ENCODE measurements at regions not wholly inside any gene's neighbourhood (a gene's known extent, or its start where the extent isn't known, plus 50 kb on each side); places are given as distances from the start of the nearest gene placed in this dataset.

DNA sequence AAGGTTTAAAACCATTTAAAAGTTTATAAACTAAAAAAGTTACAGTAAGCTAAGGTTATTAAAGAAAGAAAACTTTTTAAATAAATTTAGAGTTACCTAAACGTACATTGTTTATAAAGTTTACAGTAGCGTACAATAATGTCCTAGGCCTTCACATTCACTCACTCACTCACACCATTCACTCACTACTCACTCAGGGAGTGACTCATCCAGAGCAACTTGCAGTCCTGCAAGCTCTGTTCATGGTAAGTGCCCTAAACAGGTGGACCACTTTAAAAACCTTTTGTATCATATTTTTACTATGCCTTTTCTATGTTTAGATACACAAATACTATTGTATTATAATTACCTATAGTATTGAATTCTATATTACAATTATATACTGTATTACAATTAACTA lies 190.8 kb upstream of the RASA1 start:
- in situ Hi-C loops (cut with MboI; ENCODE audit: low sequenced_read_pairs): no loop called here
- H3K36me3 ChIP-seq (replicated peaks): no peaks in the 10 kb centered on the region

DNA sequence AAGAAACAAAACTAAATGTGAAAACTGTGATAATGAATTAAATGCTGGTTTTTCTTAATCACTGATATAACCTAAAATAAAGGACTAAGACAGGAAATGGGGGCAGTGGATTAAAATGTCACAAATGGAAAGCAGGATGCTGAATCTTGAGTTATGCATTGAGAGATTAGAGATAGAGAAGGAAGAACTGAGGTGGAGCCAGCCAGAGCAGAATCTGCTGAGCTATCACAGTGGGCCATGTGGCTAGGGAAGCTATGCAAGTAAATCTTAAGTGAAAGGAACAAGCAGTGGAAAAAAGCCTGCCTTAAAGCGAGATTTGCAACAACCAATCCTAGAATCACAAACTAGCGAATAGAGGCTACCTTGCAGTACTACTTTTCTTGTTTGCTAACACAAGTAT lies 188.5 kb upstream of the RASA1 start:
- no peaks in the 10 kb centered on the region for H3K4me1 ChIP-seq

More for the DNA sequence above, 190.8 kb upstream of the RASA1 start:
- no peak for DNase-seq (ENCODE audit: low spot score in 2 of 2)
- Histone ChIP-seq H3K4me1 (no peaks in the 10 kb centered on the region), H3K9me3 (no peaks in the 10 kb centered on the region), H3K27me3 (ENCODE audit: low read depth) (no peaks in the 10 kb centered on the region), H3K4me3 (no peak overlapping the region)

DNA sequence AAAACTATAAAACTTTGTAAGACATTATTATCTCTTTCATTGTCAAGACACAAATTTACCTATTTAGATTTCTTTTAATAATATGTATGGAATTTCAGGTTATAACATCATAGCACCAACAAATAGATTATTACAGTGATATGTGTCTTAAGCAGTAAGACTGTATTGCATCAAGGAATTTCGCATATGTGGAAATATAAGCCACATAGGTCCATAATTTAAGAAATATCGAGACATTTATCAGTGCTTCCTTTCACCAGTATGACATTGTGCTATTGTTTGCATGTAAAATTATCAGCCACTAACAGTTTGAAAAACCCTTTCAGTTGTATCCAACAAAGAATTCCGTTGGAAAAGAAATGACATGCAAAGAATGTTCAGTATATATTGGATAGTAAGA lies 186.7 kb upstream of the RASA1 start:
- in situ Hi-C loops (cut with MboI; ENCODE audit: low sequenced_read_pairs): no loop called here
- Histone ChIP-seq H3K36me3 (replicated peaks) (no peaks in the 10 kb centered on the region), H3K27me3 (ENCODE audit: low read depth) (no peaks in the 10 kb centered on the region), H3K9me3 (no peaks in the 10 kb centered on the region), H3K4me3 (no peak overlapping the region), H3K4me1 (no peaks in the 10 kb centered on the region)
- DNase-seq (ENCODE audit: low spot score in 2 of 2): no peak

More for the DNA sequence above, 188.5 kb upstream of the RASA1 start:
- in situ Hi-C loops (cut with MboI; ENCODE audit: low sequenced_read_pairs): no loop called here
- H3K36me3 ChIP-seq (replicated peaks): no peaks in the 10 kb centered on the region
- H3K27me3 ChIP-seq (ENCODE audit: low read depth): no peaks in the 10 kb centered on the region
- H3K9me3 ChIP-seq: no peaks in the 10 kb centered on the region
- DNase-seq (ENCODE audit: low spot score in 2 of 2): no peak
- no peak overlapping the region for H3K4me3 ChIP-seq

DNA sequence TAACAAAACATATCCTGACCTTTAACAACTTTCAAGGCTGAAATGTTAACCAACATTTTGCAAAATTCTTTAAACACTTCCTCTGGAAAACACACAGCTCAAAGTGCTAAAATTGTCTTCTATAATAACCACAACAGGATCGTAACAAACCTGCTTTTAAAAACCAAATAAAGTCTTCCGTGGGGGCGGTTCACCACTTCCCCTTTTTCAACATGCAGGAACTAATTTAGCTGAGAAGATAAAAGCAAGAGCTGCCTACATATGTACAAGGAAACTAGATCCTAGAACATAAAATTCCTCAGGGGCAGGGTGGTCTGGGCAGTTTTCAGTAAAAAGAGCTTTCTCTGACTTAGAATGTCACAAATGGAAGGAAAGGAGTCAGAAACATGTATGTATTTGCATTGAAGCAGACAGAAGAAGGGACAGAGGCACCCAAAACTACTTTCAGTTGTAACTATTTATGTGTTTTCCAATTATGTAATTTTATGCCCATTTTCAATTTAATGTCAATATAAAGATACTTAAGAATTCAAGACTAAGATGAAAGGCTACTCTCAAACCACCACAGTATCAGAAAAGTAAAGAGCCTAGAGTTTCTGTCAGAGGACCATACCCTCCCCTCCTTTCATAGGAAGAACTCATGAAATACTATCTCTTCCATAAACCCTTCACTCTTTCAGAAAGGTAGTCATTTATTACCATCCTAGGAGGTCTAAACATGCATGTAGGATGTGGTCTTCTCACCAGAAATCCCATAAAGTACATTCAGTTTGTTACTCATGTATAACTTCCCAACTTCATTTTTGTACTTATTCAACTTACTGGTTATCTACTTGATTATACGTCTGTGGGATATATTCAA lies 185.9 kb upstream of the RASA1 start:
- Histone ChIP-seq H3K36me3 (replicated peaks) (no peaks in the 10 kb centered on the region), H3K9me3 (no peaks in the 10 kb centered on the region), H3K27me3 (ENCODE audit: low read depth) (no peaks in the 10 kb centered on the region), H3K4me1 (no peaks in the 10 kb centered on the region), H3K4me3 (no peak overlapping the region)
- DNase-seq (ENCODE audit: low spot score in 2 of 2): no peak
- in situ Hi-C loops (cut with MboI; ENCODE audit: low sequenced_read_pairs): no loop called here

DNA sequence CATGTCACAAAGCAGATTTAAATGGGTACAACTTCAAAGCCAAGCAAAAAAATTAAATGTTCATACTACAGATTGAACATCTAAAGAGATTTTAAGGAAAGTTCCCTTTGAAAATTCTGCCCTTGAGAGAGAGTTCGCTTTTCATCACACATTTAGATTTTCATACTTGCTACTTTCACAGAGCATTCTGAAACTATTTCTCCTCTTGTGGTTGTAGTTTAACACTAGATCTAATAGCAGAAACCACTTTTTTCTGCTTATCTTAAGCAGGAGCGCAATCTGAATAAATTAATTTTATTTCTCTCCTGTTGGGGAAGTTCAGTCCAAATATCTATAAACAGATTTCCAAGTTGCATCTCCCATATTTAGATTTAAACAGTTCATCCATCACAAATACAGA lies 173.3 kb upstream of the RASA1 start:
- Histone ChIP-seq H3K4me1 (no peaks in the 10 kb centered on the region), H3K9me3 (no peaks in the 10 kb centered on the region), H3K27me3 (ENCODE audit: low read depth) (no peaks in the 10 kb centered on the region), H3K36me3 (replicated peaks) (no peaks in the 10 kb centered on the region), H3K4me3 (no peak overlapping the region)
- in situ Hi-C loops (cut with MboI; ENCODE audit: low sequenced_read_pairs): no loop called here
- no peak for DNase-seq (ENCODE audit: low spot score in 2 of 2)

DNA sequence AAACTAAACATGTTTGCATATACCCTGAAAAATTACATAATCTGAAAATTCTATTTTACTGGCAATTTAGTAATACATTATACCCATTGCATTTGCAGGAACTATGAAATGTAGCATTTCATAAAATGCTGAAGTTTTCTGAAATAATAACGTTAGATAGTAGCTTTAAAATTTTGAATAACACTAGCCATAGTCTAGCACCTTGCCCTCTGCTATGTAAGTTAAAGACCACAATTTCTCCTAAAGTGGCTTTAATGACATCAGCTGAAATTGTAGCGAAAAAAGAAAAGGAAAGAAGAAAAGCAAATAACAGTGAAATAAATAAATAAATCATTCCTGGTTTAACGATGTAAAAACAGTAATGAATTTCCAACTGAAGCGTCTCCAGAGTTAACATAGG lies 172.8 kb upstream of the RASA1 start:
- in situ Hi-C loops (cut with MboI; ENCODE audit: low sequenced_read_pairs): no loop called here
- H3K36me3 ChIP-seq (replicated peaks): no peaks in the 10 kb centered on the region
- no peaks in the 10 kb centered on the region for H3K9me3 ChIP-seq
- no peak for DNase-seq (ENCODE audit: low spot score in 2 of 2)
- no peaks in the 10 kb centered on the region for H3K27me3 ChIP-seq (ENCODE audit: low read depth)
- H3K4me3 ChIP-seq: no peak overlapping the region
- H3K4me1 ChIP-seq: no peaks in the 10 kb centered on the region

DNA sequence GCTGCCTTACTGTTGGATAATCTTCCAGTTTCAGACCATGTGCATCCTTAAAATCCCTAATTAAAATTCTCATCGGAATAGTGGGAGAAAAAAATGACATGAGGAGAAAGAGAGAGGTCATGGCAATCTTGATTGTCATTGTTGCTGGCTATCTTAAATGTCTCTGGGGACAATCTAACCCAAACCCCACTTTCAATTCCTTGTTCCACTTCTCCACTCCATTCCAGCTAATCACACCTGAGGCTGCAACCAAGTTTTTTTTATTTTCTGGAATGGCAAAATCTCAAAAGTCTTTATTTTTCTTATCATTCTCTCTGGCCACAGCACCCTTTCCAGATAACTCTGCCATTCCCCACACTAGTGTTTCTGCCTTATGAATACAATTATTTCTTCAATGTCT lies 171.9 kb upstream of the RASA1 start:
- in situ Hi-C loops (cut with MboI; ENCODE audit: low sequenced_read_pairs): no loop called here

DNA sequence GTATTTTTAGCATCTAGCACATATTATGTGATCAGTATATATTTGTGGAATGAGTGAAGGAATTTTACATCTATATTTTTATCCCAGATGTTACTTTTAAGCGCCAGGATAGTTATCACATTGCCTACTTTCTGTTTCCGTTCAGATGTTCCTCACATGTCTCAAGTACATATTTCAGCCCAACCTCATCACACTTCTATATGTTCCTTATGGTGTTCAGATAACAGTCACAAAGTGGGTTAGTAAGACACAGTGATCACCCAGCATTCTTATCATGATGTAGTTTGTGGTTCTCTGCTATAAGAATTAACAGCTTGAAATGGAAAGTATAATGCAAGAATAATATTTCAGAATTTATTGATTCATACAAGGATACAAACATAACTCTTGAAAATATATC lies 170.0 kb upstream of the RASA1 start:
- Histone ChIP-seq H3K36me3 (replicated peaks) (no peaks in the 10 kb centered on the region), H3K4me3 (no peak overlapping the region)
- in situ Hi-C loops (cut with MboI; ENCODE audit: low sequenced_read_pairs): no loop called here

More for the DNA sequence above, 171.9 kb upstream of the RASA1 start:
- Histone ChIP-seq H3K4me1 (no peaks in the 10 kb centered on the region), H3K4me3 (no peak overlapping the region), H3K36me3 (replicated peaks) (no peaks in the 10 kb centered on the region), H3K9me3 (no peaks in the 10 kb centered on the region), H3K27me3 (ENCODE audit: low read depth) (no peaks in the 10 kb centered on the region)
- DNase-seq (ENCODE audit: low spot score in 2 of 2): no peak

DNA sequence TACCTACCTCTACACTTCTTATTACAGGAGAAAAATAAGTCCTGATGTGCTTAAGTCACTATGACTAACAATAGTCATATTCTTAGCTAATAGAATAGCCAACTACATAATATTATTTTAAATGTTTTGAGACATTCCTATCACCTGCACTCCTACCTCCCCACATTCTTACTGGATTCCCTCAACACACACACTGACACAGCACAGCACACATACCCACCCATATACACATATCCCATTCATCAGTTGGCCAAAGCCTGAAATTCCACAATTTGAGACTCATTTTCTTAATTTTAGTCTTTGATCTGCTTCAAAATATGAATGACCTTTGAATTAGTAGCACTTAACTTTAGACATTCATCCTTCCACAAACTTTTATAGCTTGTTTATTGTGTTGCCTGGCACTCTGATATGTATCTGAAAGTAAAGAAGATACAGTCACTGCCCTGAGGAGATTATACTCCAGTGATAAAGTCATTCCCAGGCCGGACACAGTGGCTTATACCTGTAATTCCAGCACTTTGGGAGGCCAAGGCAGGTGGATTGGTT lies 168.3 kb upstream of the RASA1 start:
- H3K4me1 ChIP-seq: no peaks in the 10 kb centered on the region
- in situ Hi-C loops (cut with MboI; ENCODE audit: low sequenced_read_pairs): no loop called here
- no peak for DNase-seq (ENCODE audit: low spot score in 2 of 2)
- no peaks in the 10 kb centered on the region for H3K27me3 ChIP-seq (ENCODE audit: low read depth)
- no peaks in the 10 kb centered on the region for H3K9me3 ChIP-seq
- H3K4me3 ChIP-seq: no peak overlapping the region
- no peaks in the 10 kb centered on the region for H3K36me3 ChIP-seq (replicated peaks)

More for the DNA sequence above, 170.0 kb upstream of the RASA1 start:
- H3K9me3 ChIP-seq: no peaks in the 10 kb centered on the region
- H3K27me3 ChIP-seq (ENCODE audit: low read depth): no peaks in the 10 kb centered on the region
- DNase-seq (ENCODE audit: low spot score in 2 of 2): no peak
- H3K4me1 ChIP-seq: no peaks in the 10 kb centered on the region

DNA sequence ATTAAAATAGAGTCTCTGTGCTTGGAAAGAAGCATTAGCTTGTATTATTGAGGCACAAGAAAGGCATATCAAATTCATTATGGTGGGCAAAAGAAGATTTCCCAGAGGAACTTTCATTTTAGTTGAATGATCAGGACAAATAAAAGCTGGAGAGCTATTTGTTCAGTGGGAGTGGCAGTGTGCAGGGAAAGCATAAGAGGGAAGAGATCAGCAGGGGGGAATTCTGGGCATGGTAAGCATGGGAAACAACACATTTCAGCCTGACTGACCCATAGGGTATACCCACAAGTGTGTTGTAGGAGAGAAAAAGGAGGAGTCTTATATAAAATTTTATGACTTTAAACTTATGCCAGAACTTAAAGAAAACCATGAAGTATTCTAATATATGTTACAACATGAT lies 167.7 kb upstream of the RASA1 start:
- in situ Hi-C loops (cut with MboI; ENCODE audit: low sequenced_read_pairs): no loop called here
- H3K9me3 ChIP-seq: no peaks in the 10 kb centered on the region
- H3K4me3 ChIP-seq: no peak overlapping the region
- H3K36me3 ChIP-seq (replicated peaks): no peaks in the 10 kb centered on the region
- DNase-seq (ENCODE audit: low spot score in 2 of 2): no peak
- no peaks in the 10 kb centered on the region for H3K27me3 ChIP-seq (ENCODE audit: low read depth)
- H3K4me1 ChIP-seq: no peaks in the 10 kb centered on the region

DNA sequence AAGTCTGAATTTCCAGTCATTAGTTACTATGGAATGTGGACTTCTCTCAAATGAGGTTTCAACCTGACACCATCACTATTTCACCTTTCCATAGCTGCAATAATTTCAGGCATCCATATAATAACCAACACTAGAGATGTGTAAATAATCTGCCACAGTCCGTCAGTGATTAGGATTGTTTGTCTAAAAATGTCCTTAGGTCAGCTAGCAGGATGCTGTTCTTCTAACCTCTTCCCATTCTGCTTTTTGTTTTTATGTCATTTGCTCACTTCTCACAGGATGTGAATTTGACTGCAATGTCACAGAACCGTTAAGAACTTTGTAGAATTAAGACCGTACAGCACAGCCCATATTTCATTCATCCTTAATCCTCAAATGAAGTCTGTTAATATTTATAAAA lies 166.4 kb upstream of the RASA1 start:
- no peaks in the 10 kb centered on the region for H3K4me1 ChIP-seq
- H3K4me3 ChIP-seq: no peak overlapping the region
- no peaks in the 10 kb centered on the region for H3K27me3 ChIP-seq (ENCODE audit: low read depth)
- no peaks in the 10 kb centered on the region for H3K36me3 ChIP-seq (replicated peaks)
- DNase-seq (ENCODE audit: low spot score in 2 of 2): no peak
- no peaks in the 10 kb centered on the region for H3K9me3 ChIP-seq
- in situ Hi-C loops (cut with MboI; ENCODE audit: low sequenced_read_pairs): no loop called here

DNA sequence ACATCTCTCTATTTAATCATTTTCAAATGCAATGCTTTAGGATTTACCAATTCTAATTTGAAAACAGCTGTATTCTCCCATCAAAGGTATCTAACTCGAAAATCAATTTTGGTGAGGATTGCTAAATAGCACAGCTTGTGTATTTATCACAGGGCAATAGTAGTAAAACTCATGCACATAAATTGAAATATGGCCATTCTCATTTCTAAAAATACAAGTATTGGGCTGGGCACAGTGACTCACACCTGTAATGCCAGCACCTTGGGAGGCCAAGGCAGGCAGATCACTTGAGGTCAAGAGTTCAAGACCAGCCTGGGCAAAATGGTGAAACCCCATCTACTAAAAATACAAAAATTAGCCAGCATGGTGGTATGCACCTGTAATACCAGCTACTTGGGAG lies 164.8 kb upstream of the RASA1 start:
- H3K36me3 ChIP-seq (replicated peaks): no peaks in the 10 kb centered on the region
- no peaks in the 10 kb centered on the region for H3K27me3 ChIP-seq (ENCODE audit: low read depth)
- no peak for DNase-seq (ENCODE audit: low spot score in 2 of 2)
- no peaks in the 10 kb centered on the region for H3K4me1 ChIP-seq
- no peaks in the 10 kb centered on the region for H3K9me3 ChIP-seq
- in situ Hi-C loops (cut with MboI; ENCODE audit: low sequenced_read_pairs): no loop called here
- H3K4me3 ChIP-seq: no peak overlapping the region

DNA sequence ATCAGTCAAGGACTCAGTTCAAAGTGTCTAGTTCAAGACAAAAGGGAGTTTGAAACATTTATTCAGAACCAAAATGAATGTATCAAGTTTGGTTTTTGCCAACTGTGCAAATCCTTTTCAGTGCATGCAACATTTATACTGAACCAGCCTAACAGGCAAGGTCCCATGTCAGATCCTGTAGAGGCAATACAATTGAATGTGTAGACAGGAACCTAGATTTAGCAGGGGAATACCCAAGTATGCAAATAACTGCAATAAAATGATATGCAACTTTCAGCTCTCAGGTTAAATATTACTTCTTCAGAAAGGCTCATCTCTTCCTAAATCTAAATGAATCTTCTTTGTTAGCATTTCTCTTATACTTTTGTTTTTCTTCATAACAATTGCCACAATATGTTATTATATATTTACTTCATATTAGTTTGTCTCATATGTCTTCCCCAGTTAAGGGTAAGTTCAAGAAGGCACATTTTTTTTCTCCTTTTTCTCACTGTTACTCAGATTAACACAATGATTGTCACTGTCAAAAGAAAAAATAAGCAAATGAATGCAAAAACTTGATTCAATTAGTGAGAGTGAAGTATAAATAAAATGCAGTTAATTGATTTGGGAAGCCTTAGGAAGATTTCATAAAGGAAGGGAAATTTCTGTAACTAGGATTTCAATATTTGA lies 163.9 kb upstream of the RASA1 start:
- Histone ChIP-seq H3K9me3 (no peaks in the 10 kb centered on the region), H3K4me3 (no peak overlapping the region), H3K4me1 (no peaks in the 10 kb centered on the region), H3K36me3 (replicated peaks) (no peaks in the 10 kb centered on the region), H3K27me3 (ENCODE audit: low read depth) (no peaks in the 10 kb centered on the region)
- DNase-seq (ENCODE audit: low spot score in 2 of 2): no peak
- in situ Hi-C loops (cut with MboI; ENCODE audit: low sequenced_read_pairs): no loop called here

DNA sequence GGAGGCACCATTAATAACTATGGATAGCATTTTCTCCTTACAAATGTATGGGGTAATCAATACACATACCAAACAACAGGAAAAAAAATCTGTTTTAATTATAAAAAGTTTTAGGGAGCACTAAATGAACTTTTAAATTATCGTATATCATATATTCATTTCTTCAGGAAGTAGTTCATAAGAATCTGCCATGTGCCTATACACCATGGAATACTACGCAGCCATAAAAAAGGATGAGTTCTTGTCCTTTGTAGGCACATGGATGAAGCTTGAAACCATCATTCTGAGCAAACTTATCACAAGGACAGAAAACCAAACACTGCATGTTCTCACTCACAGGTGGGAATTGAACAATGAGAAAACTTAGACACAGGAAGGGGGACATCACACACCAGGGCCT lies 162.1 kb upstream of the RASA1 start:
- Histone ChIP-seq H3K36me3 (replicated peaks) (no peaks in the 10 kb centered on the region), H3K4me3 (no peak overlapping the region), H3K4me1 (no peaks in the 10 kb centered on the region), H3K27me3 (ENCODE audit: low read depth) (no peaks in the 10 kb centered on the region), H3K9me3 (no peaks in the 10 kb centered on the region)
- in situ Hi-C loops (cut with MboI; ENCODE audit: low sequenced_read_pairs): no loop called here
- DNase-seq (ENCODE audit: low spot score in 2 of 2): no peak

Measured in HAP-1 (cell line).